BJ (cell line): ENCODE measurements at regions not wholly inside any gene's neighbourhood (a gene's known extent, or its start where the extent isn't known, plus 50 kb on each side); places are given as distances from the start of the nearest gene placed in this dataset.

Experiments used
- CTCF ChIA-PET: fragments of 350-600 bp; formaldehyde crosslinking; extraction: SDS; loops from one replicate; lab custom pipeline; 2021; ENCODE audit warnings: antibody characterized with exemption, inconsistent platforms; lab: Yijun Ruan, JAX
- POLR2A ChIA-PET: fragments of 300-600 bp; sonication (Branson Sonifier 250); formaldehyde crosslinking; extraction: SDS; loops from one replicate; lab custom pipeline; 2021; ENCODE audit warnings: antibody characterized with exemption; lab: Charles Lee
- DNase-seq: peaks from one replicate; pipeline ENCODE4 v3.0.0-alpha.2; 2011; ENCODE audit warnings: low read depth
- H3K27me3 ChIP-seq: 2 replicates; pipeline ENCODE4 v1.6.0; 2011; ENCODE audit warnings: low read length; ENCODE audit not compliant: control insufficient read depth, insufficient read depth
- H3K36me3 ChIP-seq: 2 replicates; pipeline ENCODE4 v1.5.1; 2011; ENCODE audit warnings: low read length; ENCODE audit not compliant: control insufficient read depth, insufficient read depth
- H3K4me3 ChIP-seq: 2 replicates; pipeline ENCODE4 v1.5.1; 2011; ENCODE audit warnings: low read depth, mild to moderate bottlenecking, control low read depth, low read length
- TF ChIP-seq, protein P1 (sequence below): IDR thresholded peaks from 2 replicates; pipeline ENCODE4 v1.5.1; 2011; ENCODE audit warnings: low read depth, mild to moderate bottlenecking, control low read depth, inconsistent platforms, low read length, moderate library complexity; ENCODE audit not compliant: insufficient read depth

DNA sequence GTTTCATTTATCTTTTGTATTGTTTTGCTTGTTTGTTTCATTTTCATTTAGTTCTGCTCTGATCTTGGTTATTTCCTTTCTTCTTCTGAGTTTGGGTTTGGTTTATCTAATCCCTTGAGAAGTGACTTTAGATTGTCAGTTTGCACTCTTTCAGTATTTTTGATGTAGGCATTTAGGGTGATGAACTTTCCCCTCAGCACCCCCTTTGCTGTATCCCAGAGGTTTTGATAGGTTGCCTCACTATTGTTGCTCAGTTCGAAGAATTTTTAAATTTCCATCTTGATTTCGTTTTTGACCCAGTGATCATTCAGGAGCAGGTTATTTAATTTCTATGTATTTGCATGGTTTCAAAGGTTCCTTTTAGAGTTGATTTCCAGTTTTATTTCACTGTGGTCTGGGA lies 119.6 kb upstream of the SSTR4 start:
- TF ChIP-seq, protein P1, sequence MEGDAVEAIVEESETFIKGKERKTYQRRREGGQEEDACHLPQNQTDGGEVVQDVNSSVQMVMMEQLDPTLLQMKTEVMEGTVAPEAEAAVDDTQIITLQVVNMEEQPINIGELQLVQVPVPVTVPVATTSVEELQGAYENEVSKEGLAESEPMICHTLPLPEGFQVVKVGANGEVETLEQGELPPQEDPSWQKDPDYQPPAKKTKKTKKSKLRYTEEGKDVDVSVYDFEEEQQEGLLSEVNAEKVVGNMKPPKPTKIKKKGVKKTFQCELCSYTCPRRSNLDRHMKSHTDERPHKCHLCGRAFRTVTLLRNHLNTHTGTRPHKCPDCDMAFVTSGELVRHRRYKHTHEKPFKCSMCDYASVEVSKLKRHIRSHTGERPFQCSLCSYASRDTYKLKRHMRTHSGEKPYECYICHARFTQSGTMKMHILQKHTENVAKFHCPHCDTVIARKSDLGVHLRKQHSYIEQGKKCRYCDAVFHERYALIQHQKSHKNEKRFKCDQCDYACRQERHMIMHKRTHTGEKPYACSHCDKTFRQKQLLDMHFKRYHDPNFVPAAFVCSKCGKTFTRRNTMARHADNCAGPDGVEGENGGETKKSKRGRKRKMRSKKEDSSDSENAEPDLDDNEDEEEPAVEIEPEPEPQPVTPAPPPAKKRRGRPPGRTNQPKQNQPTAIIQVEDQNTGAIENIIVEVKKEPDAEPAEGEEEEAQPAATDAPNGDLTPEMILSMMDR: no peak
- no peak for DNase-seq
- H3K27me3 ChIP-seq: no peaks in the 10 kb centered on the region
- no peaks in the 10 kb centered on the region for H3K36me3 ChIP-seq
- H3K4me3 ChIP-seq: no peak overlapping the region
- ChIA-PET POLR2A (no interaction called here), CTCF (no interaction called here)

GRCh38 chr20:22916021-22916842 lies 118.9 kb upstream of the SSTR4 start:
- no peak for DNase-seq
- POLR2A ChIA-PET: no interaction called here
- Histone ChIP-seq H3K27me3 (no peaks in the 10 kb centered on the region), H3K4me3 (no peak overlapping the region), H3K36me3 (no peaks in the 10 kb centered on the region)
- TF ChIP-seq, protein P1: no peak
- CTCF ChIA-PET: no interaction called here

DNA sequence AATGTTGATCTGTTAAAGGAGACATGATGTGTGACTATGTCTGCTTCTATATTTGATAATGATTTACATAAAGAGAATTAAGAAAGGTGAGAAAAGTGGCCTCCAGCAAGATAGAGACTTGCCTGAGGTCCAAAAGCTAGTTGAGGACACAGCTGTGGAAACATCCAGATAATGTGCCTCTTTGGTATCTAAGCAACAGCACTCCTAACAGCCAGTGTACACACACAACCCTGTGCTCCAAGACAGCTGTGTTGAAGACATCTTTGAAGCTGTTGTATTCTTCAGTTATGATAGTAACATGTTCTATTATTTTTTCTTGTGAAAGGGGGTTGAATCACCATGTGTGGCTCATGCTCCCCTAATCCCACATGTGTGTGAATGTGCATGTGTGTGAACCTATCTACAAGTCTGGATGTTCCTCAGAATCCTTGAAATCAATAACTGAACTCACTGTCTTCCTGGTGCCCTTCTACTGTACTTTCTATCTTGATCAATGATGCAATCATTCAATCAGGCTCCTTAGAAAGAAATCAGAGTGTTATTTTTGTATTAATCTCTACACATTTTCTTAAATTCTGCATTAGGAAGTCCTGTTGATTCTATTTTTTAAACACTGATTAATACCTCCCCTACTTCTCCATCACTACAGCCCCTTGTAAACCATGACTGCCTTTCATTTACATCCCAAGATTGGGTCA lies 116.7 kb upstream of the SSTR4 start:
- no peaks in the 10 kb centered on the region for H3K36me3 ChIP-seq
- peaks cover 1% of the 10 kb centered on the region; the same call in 1 of the 2 replicates for H3K27me3 ChIP-seq
- no peak for DNase-seq
- CTCF ChIA-PET: no interaction called here
- no peak overlapping the region for H3K4me3 ChIP-seq
- TF ChIP-seq, protein P1: no peak
- POLR2A ChIA-PET: no interaction called here

DNA sequence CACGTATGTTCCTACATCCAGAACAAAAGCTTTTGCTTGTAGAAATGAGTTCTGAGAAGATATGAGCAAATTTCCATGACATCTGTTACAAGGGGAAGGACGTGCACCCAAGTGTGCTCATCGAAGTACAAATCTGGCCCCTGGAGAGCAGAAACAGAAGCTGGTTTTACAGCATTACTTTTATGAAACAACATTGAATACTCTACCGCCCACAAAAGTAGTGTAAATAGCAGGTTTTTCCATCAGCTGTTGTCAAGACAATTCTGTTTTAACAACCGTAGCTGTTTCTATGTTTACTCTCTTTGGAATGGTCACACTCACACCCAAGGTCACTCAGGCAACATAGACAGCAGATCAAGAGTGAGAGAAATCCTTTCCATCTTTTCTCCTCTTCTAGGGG lies 114.2 kb upstream of the SSTR4 start:
- DNase-seq: no peak
- Histone ChIP-seq H3K36me3 (no peaks in the 10 kb centered on the region), H3K4me3 (no peak overlapping the region), H3K27me3 (peaks cover 1% of the 10 kb centered on the region; the same call in 1 of the 2 replicates)
- ChIA-PET POLR2A (no interaction called here), CTCF (no interaction called here)
- TF ChIP-seq, protein P1: no peak
